Amygdala (tissue), 56 donors: ENCODE measurements at regions not wholly inside any gene's neighbourhood (a gene's known extent, or its start where the extent isn't known, plus 50 kb on each side); places are given as distances from the start of the nearest gene placed in this dataset.
"Not testable (repeated sequence)": the region's sequence is repeated elsewhere in the genome, so short reads cannot be mapped to it uniquely, and the experiment has no call there.

ENCODE experiments used
- DNase-seq, 56 donors: peaks; one replicate each; lab custom pipeline; 2025; lab: John Stamatoyannopoulos, UW

DNA sequence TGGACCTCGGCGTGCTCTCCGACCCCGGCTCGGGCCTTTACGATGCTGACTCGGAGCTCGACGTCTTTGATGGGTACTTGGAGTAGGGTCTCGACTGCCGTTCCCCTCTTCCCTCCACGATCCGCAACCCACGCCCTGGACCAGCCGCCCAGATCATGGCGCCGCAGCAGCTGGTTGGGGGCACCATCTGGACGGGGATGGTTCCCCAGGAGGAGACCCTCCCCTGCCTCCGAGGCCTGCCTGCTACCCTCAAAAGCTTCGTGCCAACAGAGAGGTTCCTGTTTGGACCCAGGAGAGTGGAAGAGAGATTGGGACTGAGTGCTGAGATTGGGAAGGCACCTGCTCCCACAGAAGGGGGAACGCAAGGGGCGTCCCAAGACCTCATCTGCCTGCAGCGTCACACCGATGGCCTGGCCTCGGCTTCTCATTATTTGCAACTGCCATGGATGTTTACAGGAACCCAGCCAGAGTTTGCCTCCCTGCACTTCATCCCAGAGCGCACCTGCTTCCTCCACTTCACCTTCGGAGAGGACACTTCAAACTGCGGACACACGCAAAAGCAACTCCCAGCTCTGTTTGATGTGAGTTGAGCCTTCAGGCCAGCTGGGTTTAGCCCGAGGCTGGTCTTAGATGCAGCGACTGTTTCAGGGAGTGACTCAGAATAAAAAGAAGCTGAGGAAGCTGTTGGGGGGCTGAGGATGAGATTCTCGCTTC is 58.9 kb downstream of the GOLGA6L7 start:
- DNase-seq = peak in 21 of 56 donors; percentile 4 to 63 (median 23)

GRCh38 chr15:28788649-28789400 is 59.6 kb downstream of the GOLGA6L7 start:
- DNase-seq = not testable (repeated sequence)

- not testable (repeated sequence) for DNase-seq
Measured at GRCh38 chr15:28788176-28788575, 60.3 kb downstream of the GOLGA6L7 start.

DNA sequence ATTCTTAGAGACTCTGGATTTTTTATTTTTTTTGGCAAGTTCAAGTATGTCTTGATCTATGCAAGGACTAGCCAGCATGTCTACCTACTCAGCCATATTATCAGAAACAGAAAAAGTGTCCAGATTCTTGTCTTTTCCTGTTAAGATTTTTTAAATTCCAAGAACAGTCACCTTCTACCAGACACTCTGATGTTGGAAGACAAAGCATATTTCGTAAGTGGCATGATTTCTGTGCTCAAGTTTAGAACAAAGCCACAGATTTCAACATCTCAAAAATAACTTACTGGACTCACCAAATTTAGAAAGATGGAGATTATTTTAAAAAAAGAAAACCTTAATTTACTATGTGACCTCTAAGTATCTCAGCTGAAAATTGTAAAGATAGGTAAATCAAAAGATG is 61.9 kb downstream of the GOLGA6L7 start:
- no peak for DNase-seq

- DNase-seq = not testable (repeated sequence)
Measured at GRCh38 chr15:28784347-28785163, 63.9 kb downstream of the GOLGA6L7 start.

DNA sequence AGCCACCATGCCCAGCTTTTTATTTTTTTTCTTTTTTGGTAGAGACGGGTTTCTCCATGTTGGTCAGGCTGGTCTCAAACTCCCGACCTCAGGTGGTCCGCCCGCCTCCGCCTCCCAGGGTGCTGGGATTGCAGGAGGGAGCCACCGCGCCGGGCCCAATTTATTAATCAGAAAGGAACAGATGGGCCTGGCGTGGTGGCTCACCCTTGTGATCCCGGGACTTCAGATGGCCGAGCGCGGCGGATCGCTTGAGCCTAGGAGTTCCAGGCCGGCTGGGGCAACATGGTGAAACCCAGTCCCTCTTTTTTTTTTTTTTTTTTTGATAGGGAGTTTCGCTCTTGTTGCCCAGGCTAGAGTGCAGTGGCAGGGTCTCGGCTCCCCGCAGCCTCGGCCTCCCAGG is 64.6 kb downstream of the GOLGA6L7 start:
- no peak for DNase-seq

DNA sequence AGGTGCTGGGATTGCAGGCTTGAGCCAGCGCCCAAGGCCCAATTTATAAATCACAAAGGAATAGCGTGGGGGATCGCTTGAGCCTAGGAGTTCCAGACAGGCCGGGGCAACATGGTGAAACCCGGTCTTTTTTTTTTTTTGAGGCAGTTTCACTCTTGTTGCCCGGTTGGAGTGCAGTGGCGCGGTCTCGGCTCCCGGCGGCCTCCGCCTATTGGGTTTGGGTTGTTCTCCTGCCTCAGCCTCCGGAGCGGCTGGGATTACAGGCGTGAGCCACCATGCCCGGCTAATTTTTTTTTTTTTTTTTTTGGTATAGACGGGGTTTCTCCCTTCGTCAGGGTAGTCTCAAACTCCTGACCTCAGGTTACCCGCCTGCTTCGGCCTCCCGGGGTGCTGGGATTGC is 65.0 kb downstream of the GOLGA6L7 start:
- no peak for DNase-seq

GRCh38 chr15:28778397-28778796 is 66.2 kb upstream of the GOLGA8M start:
- DNase-seq = not testable (repeated sequence)

DNA sequence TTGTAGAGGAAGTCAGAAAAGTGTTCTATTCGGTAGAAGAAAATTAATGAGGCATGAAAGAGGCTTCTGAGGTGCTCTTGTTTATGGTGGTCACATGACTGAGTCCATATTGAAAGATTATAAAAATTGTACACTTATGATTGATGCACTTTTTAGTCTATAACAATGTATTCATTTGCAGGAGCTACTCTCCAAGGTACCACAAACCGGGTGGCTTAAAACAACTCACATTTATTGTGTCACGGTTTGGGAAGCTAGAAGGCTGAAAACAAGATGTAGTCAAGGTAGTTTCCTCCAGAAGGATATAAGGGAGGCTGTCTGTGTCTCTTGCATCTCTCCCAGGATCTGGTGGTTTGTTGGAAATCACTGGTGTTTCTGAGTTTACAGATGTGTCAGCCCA is 60.6 kb upstream of the GOLGA8M start:
- not testable (repeated sequence) for DNase-seq
